Activated naive CD4-positive, alpha-beta T cell treated with anti-CD3 and anti-CD28 coated beads, Interleukin-2, amount 50 U/mL, for 16 hours (primary cell): ENCODE measurements at regions not wholly inside any gene's neighbourhood (a gene's known extent, or its start where the extent isn't known, plus 50 kb on each side); places are given as distances from the start of the nearest gene placed in this dataset.

Source experiments
- DNase-seq: peaks from one replicate; pipeline ENCODE4 v3.0.0-alpha.2; 2020

DNA sequence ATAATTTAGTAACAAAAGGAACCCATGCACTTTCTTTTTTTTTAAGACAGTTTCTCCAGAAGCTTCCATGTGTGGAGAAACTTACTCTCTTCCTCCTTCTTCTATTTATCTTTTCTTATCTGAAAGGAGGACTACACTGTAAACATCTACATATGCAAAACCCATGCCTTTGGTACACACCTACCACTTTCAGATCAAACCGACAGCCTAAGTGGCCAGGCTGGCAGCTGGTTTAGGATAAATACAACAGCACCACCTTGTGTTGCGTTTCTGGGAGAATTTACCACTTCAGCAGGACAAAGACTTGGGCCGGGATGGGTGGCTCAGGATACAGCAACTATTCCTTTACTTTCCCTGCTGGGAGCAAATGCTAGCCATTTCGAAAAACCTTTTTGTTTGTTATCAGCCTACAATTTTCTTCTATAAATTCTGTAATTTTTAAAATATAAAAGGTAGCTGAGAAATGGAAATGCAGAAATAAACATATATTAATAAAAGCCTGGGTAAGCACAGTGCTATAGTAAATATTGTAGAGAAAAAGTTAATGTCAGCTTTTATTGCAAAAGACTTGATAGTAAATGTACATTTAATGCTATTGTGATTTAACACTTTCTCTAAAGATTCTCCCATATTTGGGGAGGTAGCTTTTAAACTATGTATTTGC lies 94.0 kb upstream of the RFC3 start:
- DNase-seq, result peak; percentile 52

- no peak for DNase-seq
Measured at GRCh38 chr13:33725340-33725739, 92.6 kb upstream of the RFC3 start.

GRCh38 chr13:33727297-33728083 lies 90.5 kb upstream of the RFC3 start:
- DNase-seq, result no peak

DNA sequence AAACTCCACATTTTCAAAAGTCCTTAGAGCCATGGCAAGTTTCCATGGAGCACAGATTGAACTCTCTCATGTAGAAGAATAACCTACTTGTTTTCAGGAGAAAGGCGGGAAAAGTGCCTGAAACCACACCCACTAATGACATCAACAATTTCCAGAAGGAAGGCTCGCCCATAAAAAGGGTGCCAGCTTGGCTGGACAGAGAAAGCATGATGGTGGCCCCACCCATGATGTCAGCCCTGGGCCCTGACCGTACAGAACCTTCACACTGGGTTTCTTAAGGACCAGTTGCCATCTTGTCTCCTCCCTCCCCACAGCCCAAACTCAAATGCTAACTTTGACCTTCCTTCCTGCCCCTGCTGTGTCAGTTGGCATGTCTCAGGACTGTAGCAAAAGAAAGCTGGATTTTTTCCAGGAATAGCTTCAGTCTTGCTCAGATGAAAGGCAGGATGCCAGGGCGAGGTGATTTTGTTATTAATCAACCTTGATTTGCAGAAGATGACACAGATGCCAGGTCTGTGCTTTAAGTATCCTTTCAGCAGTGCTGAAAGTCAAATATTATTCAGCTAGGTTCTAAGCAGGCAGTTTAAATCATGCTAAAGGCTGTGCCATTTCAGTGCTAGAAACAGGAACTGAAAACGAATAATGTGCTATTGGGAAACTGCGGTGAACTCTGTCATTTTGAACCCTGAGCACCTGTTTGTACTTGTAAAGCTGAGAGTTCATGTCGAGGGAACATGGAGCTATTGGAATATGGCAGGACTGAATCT lies 89.5 kb upstream of the RFC3 start:
- DNase-seq, result no peak

DNA sequence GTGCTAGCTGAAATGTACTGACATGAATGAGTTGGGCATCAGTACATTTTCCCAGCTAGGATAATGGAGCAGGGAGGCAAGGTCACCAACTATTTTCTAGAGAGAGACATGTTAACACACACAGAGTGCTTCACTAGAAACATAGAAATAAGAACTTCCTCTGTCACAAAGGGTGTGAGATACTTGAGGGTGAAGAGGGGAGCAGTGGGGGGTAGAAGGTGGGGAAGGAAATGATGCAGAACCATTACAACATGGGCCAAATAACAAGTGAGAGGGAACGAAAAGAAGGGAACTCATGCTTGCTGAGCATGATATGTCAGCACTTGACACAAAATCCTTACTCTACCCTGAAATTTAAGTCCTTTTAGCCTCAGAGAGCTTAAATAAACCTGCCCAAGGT lies 87.8 kb upstream of the RFC3 start:
- no peak for DNase-seq

DNA sequence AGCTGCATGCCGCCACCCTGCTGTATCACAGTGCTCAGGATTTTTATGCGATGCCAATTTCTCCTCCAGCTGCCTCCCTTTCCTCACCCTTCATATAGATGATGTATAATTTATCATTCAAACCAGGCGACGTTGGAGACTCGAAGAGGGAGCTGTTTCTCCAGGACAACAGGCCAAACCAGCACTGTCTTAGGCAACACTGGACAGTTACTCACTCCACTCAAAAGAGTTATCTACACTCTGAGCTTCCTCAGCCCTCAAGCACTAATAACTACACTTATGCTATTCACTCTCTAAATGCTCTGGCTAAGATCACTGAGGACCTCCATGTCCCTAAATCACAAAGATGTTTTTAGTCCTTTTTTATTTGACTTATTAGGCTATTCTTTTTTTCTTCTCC lies 87.3 kb upstream of the RFC3 start:
- no peak for DNase-seq

DNA sequence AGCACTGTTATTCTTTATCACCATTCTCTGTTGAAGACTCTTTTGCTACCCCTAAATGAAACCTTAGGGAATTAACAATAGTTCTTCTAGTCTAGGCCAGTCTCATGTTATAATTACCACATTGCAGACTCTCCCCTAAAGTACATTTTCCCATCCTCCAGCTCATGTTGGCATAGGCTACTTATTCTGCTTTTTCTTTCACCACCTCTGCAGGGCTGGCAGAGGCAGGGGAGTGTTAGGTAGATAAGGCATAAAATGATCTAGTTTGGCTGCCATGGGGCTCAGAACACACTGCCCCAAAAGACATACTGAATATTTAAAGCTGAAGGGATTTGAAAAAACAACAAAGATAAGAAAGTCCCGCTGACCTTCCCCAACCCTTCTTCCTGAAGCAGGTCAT lies 82.7 kb upstream of the RFC3 start:
- no peak for DNase-seq

DNA sequence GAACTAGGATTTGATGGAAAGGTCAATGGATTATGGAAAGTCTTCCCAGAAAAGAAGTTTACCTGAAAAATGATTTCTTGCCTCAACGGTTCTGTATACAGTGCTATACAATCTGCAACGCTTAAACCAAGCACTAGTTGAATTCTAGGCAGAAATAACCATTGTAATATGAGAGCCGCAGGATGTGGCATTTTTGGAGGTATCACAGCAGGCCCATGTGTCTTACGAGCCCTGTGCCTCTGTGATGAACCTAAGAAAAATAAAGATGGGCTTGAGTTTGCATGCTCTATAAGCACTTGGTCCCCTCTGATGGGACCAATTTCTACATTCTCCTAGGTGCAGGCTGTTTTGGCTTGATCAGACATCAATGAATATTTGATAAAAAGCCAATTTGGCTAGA lies 78.7 kb upstream of the RFC3 start:
- DNase-seq, result no peak

GRCh38 chr13:33740134-33740538 lies 77.8 kb upstream of the RFC3 start:
- DNase-seq, result no peak

GRCh38 chr13:33742321-33742720 lies 75.6 kb upstream of the RFC3 start:
- no peak for DNase-seq

DNA sequence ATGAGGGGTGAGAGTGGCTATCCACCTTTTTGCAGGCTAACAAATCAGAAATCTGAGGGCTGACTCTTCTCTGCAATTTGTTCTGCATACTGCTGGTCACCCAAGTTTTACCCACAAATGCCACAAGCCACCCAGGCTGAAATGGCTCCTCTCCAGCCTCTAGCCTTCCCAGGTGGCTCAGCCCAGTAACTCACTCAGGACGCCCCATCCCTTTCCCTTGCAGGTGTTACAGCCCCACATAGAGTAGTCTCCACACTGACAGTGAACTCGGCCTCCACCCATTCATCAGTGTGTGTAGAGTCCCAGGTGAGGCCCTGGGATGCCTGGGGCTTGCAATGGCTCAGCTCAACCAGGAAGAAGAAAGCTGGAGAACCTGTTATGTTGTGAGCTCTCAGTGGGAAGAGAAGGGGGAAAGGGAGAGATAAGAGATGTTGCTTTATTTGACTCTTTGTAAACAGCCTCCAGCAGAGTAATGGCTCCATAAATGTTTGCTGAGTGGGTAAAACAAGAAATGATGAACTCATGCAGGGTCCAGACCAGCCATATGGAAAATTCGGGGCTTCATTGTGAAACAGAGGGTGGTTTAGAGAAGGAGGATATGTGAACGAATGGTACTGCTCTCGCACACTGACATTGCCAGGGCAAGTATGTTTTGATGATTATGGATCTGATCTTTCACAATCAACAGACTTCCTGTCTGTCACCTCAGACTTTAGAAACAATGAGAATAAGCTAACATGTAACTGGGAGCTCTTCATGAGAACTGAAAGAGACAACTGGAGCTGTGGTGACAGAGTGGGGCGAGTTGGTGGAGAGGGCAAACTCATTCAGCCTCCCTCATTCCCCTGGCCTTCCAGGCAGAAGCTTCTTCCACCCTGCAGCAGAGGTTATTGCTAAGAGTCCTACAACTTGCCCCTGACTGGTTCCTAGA lies 74.2 kb upstream of the RFC3 start:
- DNase-seq, result no peak

- no peak for DNase-seq
Measured at GRCh38 chr13:33744589-33745369, 73.2 kb upstream of the RFC3 start.

GRCh38 chr13:33745370-33746324 lies 72.3 kb upstream of the RFC3 start:
- DNase-seq, result no peak

GRCh38 chr13:33746867-33747266 lies 71.1 kb upstream of the RFC3 start:
- DNase-seq, result no peak

GRCh38 chr13:33751151-33751550 lies 66.8 kb upstream of the RFC3 start:
- no peak for DNase-seq

DNA sequence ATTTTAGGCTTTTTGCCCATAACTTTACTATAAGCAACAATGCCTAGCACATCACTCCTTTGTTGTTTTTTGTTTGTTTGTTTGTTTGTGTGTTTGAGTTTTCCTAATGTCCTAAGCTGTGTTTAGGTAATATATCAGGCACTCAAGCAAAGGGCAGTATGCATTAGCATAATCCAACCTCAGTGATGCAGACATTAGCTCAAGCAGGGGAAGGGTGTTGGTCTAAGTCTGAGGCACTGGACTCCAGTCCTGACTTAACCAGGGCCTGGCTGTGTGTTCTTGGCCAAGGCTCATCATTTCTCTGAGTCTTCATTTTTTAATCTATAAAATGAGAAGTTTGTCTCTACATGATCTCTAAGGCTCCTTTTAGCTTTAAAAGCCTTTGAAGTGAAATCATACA lies 65.9 kb upstream of the RFC3 start:
- no peak for DNase-seq

- no peak for DNase-seq
Measured at GRCh38 chr13:33752597-33752996, 65.4 kb upstream of the RFC3 start.

- DNase-seq, result no peak
Measured at GRCh38 chr13:33756929-33757328, 61.0 kb upstream of the RFC3 start.

DNA sequence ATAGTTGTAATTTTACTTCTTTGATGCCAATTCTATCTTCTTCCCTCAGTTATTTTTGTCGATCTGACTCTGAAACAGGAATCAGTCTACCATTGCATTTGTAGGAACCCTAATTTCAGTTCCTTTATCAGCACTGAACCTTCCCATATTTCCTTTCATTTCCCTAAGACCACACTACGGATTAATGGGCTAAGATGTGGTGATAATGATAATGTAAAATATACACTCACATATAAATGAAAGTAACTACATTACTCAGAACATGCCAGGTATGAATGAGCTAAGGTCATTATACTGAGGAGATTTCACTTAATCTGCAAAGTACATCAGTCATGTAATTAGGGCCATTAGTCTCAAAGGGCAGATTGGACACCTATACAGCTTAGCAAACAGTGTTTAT lies 60.2 kb upstream of the RFC3 start:
- DNase-seq, result no peak

DNA sequence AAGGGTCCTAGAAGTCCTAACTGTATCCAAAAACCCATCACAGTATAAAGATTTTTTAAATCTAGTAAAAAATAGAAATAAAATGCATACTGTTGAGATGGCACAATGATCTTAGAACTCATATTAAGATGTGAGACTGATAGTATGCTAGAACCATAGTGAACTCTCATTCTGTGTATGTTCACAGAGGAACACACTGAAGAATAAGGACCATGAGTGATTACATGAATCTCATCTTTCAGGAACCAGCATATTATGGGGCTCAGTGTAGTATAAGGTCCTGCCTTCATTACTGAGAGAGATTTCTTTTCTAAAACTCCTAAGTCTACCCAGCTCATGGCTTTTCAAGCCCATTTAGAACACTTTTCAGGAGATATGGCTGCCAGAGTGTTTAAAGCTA lies 59.8 kb upstream of the RFC3 start:
- DNase-seq, result no peak

- DNase-seq, result no peak
Measured at GRCh38 chr13:33761740-33762139, 56.2 kb upstream of the RFC3 start.
